ENCODE measurements at regions not wholly inside any gene's neighbourhood (a gene's known extent, or its start where the extent isn't known, plus 50 kb on each side); places are given as distances from the start of the nearest gene placed in this dataset.

- H3K4me3 ChIP-seq (ENCODE audit: low read depth, low read length): no peak overlapping the region
- TF ChIP-seq, protein P1, sequence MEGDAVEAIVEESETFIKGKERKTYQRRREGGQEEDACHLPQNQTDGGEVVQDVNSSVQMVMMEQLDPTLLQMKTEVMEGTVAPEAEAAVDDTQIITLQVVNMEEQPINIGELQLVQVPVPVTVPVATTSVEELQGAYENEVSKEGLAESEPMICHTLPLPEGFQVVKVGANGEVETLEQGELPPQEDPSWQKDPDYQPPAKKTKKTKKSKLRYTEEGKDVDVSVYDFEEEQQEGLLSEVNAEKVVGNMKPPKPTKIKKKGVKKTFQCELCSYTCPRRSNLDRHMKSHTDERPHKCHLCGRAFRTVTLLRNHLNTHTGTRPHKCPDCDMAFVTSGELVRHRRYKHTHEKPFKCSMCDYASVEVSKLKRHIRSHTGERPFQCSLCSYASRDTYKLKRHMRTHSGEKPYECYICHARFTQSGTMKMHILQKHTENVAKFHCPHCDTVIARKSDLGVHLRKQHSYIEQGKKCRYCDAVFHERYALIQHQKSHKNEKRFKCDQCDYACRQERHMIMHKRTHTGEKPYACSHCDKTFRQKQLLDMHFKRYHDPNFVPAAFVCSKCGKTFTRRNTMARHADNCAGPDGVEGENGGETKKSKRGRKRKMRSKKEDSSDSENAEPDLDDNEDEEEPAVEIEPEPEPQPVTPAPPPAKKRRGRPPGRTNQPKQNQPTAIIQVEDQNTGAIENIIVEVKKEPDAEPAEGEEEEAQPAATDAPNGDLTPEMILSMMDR (IDR thresholded peaks at IDR 0.05; ENCODE audit: insufficient read depth, low read depth, low read length, missing control alignments): no peak
- no peak for DNase-seq (ENCODE audit: low read depth)
These were observed 193.7 kb upstream of the RFC3 start for GRCh38 chr13:33624253-33624652.

GRCh38 chr13:33624740-33625139 lies 193.2 kb upstream of the RFC3 start:
- no peak overlapping the region for H3K4me3 ChIP-seq (ENCODE audit: low read depth, low read length)
- TF ChIP-seq, protein P1 (IDR thresholded peaks at IDR 0.05; ENCODE audit: insufficient read depth, low read depth, low read length, missing control alignments): no peak
- DNase-seq (ENCODE audit: low read depth): no peak

DNA sequence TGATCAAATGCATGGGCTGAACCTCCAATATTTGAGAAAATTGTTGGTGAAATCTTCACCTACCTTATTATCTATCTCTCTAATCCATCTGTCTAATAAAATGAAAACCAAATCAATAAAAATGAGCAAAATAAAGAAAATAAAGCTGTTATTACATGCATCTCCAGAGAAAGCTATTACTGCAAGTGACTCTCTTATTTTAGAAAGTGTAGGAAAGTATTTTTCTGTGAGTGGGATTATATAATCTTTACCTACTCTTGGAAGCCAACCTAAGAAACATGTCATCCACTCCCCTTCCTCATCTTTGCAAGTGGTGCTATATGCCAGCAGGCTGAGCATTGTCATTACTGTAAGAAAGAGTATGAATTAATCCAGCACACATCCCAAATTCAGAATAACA lies 191.5 kb upstream of the RFC3 start:
- no peak overlapping the region for H3K4me3 ChIP-seq (ENCODE audit: low read depth, low read length)
- DNase-seq (ENCODE audit: low read depth): no peak
- TF ChIP-seq, protein P1 (IDR thresholded peaks at IDR 0.05; ENCODE audit: insufficient read depth, low read depth, low read length, missing control alignments): no peak

GRCh38 chr13:33628662-33629061 lies 189.3 kb upstream of the RFC3 start:
- no peak overlapping the region for H3K4me3 ChIP-seq (ENCODE audit: low read depth, low read length)
- no peak for DNase-seq (ENCODE audit: low read depth)
- TF ChIP-seq, protein P1 (IDR thresholded peaks at IDR 0.05; ENCODE audit: insufficient read depth, low read depth, low read length, missing control alignments): no peak

- no peak for DNase-seq (ENCODE audit: low read depth)
- TF ChIP-seq, protein P1 (IDR thresholded peaks at IDR 0.05; ENCODE audit: insufficient read depth, low read depth, low read length, missing control alignments): no peak
- no peak overlapping the region for H3K4me3 ChIP-seq (ENCODE audit: low read depth, low read length)
These were observed 188.2 kb upstream of the RFC3 start for GRCh38 chr13:33629605-33630360.

DNA sequence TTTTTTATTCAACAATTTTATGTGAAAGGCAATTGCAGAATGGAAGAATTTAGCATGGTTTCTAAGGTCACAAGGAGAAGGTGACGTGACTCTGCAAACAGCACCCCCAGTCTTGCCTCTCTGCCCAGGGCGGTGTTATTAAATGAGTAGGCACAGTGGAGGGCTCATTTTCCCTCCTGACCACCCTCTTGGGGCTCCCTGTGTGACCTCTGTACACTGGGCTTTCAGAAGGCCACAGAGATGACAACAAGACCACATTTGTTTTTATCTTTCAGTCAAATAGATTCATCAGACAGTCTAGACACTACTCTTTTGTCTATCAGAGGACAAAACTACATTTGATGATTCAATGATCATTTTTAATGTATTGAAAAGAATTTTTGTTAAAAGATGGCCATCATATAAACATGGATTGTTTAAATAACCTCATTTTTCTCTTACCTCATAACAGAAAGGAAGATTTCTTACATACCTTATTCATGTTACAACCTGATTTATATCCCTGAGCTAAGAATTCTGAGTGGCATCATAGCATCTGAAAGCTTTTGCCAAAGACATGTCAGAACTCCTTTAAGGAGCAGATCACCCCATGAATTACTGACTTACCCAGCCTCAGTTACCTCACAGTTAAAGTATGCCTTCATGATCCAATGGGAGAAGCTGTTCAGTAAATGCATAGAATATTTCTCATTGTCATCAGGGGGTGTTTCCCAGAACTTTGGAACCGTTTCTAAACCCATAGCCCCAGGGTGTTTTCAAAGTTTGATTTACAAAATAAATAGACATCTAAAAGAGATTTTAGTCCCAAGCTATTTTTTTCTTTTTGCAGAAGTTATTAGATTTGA lies 184.0 kb upstream of the RFC3 start:
- TF ChIP-seq, protein P1 (IDR thresholded peaks at IDR 0.05; ENCODE audit: insufficient read depth, low read depth, low read length, missing control alignments): no peak
- H3K4me3 ChIP-seq (ENCODE audit: low read depth, low read length): no peak overlapping the region
- no peak for DNase-seq (ENCODE audit: low read depth)

Data from GM12865 (cell line).